B cell (primary cell): ENCODE measurements at regions not wholly inside any gene's neighbourhood (a gene's known extent, or its start where the extent isn't known, plus 50 kb on each side); places are given as distances from the start of the nearest gene placed in this dataset.

Source experiments
- EZH2 ChIP-seq: IDR thresholded peaks from 2 replicates; pipeline ENCODE4 v1.6.1; 2012; ENCODE audit warnings: borderline replicate concordance, low read depth, mild to moderate bottlenecking, moderate library complexity, low read length; ENCODE audit not compliant: insufficient read depth, poor library complexity, severe bottlenecking
- TF ChIP-seq, protein P1 (sequence below): fragments of 200-600 bp; IDR thresholded peaks from one replicate; pipeline ENCODE4 v1.8.0; 2022; ENCODE audit warnings: antibody characterized with exemption, mild to moderate bottlenecking

DNA sequence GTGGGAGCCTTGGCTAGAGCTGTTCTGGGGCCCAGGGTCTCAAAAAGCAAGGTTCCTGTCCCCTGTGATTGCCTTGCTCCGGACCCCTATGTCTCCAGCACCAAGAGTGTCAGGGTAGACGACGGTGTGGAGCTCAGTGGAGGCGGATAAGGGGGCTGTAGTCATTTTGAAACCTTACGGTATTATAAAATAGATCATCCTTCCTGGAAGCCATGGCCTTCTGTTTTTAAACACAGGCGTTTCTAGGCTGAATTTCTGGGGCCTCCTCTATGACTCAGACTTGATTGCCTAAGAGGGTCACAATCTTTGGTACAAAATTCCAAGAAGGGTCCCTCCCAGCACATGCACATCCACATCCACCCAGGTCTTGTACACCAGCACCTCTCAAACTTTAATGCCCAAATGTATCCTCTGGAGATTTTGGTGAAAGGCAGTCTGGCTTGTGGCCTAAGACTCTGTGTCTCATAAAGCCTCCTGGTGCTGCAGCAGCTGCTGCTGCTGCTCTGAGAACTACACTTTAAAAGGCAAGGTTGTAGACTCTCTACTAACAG lies 70.5 kb upstream of the XCR1 start:
- TF ChIP-seq, protein P1, sequence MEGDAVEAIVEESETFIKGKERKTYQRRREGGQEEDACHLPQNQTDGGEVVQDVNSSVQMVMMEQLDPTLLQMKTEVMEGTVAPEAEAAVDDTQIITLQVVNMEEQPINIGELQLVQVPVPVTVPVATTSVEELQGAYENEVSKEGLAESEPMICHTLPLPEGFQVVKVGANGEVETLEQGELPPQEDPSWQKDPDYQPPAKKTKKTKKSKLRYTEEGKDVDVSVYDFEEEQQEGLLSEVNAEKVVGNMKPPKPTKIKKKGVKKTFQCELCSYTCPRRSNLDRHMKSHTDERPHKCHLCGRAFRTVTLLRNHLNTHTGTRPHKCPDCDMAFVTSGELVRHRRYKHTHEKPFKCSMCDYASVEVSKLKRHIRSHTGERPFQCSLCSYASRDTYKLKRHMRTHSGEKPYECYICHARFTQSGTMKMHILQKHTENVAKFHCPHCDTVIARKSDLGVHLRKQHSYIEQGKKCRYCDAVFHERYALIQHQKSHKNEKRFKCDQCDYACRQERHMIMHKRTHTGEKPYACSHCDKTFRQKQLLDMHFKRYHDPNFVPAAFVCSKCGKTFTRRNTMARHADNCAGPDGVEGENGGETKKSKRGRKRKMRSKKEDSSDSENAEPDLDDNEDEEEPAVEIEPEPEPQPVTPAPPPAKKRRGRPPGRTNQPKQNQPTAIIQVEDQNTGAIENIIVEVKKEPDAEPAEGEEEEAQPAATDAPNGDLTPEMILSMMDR: no peak
- TF ChIP-seq EZH2: no peak
